NCI-H2227 (cell line): ENCODE measurements at regions not wholly inside any gene's neighbourhood (a gene's known extent, or its start where the extent isn't known, plus 50 kb on each side); places are given as distances from the start of the nearest gene placed in this dataset.

Experiments used
- DNase-seq: peaks from one replicate; lab custom pipeline; 2025; ENCODE audit not compliant: unreplicated experiment; lab: John Stamatoyannopoulos, UW

DNA sequence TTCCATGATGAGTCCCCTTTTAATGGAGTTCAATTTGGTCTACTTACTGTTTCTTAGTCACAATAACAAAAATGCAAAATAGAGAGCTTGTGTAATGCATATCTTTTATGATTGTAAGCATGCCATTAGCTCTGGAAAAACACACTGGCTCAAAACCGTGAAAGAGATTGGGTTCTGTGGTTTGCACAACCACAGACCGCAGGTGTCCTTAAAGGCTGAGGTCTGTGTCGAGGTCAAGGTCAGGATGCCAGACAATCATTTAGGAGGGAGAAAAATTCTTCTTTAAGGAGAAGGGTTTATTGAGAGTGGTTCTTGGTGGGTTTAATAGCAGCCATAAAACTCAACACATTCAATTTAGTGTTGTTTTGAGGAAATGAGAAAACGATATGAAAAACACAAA is 487.2 kb downstream of the GALR1 start:
- no peak for DNase-seq

- no peak for DNase-seq
Observed at GRCh38 chr18:77737405-77737804, 487.8 kb downstream of the GALR1 start.

DNA sequence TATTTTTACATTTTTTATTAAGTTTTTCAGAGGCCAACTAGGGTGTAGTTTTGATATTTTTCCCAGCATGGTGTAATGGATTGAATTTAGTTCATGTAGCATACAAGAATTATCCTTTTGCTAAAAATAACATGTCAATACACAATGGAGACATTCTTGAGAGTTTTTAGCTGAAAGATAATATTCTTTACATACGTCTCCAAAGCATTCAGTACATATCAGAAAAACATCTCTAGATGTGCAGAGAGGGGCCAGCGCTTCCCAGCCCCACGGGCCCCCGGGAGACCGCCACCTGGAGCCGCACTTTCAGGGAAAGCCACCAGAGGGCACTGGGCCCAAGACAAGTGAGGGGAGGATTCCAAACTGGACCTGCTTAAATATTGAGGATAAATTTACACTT is 499.4 kb downstream of the GALR1 start:
- no peak for DNase-seq

DNA sequence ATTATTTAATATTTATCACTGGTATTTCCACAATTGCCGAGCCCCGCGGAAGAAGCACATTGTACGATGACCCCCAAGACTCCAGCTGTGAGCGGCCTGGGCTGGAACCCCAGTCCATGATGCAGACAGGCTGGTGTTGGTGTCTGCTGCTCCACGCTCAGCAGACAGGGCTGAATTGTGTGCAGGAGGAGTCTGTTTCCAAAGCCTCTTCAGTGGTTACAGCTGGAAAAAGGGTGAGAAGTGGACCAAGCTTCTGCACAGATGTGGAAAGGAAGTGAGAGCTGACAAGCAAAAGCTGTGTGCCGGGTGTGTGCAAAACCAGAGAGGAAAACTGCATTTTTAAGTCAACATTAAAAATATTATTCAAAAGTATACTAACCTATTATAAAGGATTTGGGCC is 500.4 kb downstream of the GALR1 start:
- DNase-seq = no peak

DNA sequence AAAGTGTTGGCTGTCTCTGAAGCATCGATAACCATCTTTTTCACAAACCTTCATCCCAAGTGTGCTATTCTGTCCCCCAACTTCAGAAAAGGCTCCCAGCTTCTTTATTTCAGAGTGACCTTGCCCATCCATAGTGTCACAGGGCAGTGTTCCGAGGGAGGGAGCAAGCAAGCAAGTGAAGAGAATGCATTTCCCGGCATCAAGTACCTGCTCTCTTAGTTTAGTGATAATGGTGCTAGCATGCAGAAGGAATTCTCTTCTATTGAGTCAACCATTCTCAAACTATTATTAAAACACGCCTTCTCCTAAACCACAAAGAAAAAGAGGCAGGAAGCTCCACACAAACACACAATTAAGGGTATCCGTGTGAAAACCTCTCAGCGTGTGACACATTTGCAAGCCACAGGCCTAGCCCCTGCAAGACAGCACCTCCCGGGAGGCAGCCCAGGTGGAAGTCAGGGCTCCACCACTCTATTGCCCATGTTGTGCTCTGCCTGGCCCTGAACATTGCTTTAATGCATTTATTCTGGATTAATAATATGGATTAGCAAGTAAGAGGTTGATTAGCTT is 504.9 kb downstream of the GALR1 start:
- DNase-seq = no peak

GRCh38 chr18:77755187-77755586 is 505.5 kb downstream of the GALR1 start:
- DNase-seq = no peak

DNA sequence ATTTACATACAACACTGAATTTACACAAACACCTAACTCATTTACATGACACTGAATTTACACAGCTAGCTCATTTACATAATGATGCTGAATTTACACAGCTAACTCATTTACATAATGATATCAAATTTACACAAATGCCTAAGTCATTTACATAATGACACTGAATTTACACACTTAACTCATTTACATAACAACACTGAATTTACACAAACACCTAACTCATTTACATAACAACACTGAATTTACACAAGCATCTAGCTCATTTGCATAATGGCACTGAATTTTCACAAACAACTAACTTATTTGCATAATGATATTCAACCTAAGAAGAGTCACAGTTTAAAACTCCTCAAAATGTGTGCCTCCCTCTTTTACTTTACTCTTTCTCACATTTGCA is 511.7 kb downstream of the GALR1 start:
- no peak for DNase-seq

- no peak for DNase-seq
Observed at GRCh38 chr18:77762014-77762413, 512.4 kb downstream of the GALR1 start.

- no peak for DNase-seq
Observed at GRCh38 chr18:77762642-77763041, 513.0 kb downstream of the GALR1 start.

DNA sequence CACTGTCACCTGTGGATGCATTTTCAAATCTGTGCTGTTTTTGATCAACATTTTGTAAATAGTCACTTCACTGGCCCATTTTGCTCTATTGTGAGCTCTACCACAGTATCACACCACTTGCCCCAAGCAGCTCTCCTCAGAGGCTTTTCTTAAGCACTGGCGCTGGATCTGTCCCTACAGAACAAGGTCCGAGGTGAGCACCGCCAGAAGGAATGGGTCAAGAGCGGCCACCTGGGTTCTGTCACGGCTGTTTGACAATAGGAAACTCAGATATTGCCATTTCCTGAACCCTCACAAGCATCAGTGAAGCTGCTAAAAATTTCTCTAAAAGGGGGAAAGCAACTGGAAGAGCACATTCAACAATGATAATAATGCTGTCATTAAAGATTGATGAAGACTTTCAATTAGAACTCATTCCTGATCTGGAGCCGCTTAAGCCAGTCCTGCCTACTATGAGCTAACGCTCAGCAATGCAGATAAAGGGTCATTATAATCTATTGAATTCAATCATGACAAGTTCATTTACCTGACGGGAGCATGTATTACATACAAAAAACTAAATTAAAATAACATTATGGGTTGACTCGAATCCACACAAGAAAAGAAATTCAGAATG is 514.0 kb downstream of the GALR1 start:
- no peak for DNase-seq

DNA sequence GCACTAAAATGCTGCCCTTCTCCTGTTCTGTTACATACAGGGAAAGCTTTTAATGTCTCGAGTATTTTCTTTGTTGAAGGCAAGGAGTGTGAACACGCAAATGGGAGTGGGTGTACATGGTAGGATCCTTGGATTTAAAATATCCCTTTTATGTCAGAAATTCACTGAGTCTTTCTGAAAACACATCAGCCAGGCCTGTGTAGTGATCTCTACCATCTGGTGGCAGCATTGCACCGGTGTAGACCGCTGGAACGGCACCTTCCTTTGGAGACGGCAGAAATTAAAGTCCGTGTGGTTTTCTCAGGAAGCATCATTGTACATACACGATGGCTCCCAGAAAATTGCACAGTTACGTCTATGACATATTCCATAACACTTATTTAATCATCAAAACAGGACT is 515.8 kb downstream of the GALR1 start:
- peak; percentile 16 for DNase-seq

DNA sequence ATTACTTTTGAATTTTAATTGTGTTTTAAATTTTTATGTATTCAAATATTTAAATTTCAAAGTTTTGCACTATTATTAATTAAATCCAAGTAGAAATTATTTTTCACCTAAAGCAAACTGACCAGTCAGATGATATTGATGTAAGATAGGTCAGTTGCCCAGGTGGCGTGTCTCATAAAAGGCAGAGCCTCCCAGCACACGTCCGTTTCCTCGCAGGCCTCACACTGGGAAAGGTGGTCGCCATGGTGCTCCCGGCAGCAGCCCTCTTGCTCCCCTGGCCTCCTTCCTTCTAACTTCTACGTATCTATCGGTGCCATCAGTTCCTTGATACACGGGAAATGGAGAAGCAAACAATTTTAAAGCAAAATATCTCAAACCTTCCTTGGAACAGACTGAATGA is 516.8 kb downstream of the GALR1 start:
- no peak for DNase-seq

- DNase-seq = no peak
Observed at GRCh38 chr18:77772177-77772576, 522.5 kb downstream of the GALR1 start.

DNA sequence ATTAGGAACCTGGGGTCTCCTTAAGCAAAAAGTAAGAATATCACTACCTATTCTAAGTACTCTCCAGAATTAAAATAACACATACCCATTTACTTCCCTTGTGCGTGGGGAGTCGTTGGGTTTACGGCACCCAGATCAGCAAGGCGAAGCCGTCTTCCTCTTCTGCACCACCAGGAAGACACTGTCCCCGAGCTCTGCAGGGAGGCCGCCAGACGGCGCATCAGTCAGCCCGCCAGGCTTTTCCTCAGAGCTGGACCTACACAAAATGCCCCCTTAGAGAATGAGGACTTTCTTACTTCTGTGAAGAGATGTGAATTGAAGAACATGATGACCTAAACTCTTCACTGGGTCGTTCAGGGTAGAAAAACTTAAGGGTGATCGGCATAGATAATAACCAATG is 526.5 kb downstream of the GALR1 start:
- no peak for DNase-seq

GRCh38 chr18:77777163-77777562 is 527.5 kb downstream of the GALR1 start:
- DNase-seq = no peak

DNA sequence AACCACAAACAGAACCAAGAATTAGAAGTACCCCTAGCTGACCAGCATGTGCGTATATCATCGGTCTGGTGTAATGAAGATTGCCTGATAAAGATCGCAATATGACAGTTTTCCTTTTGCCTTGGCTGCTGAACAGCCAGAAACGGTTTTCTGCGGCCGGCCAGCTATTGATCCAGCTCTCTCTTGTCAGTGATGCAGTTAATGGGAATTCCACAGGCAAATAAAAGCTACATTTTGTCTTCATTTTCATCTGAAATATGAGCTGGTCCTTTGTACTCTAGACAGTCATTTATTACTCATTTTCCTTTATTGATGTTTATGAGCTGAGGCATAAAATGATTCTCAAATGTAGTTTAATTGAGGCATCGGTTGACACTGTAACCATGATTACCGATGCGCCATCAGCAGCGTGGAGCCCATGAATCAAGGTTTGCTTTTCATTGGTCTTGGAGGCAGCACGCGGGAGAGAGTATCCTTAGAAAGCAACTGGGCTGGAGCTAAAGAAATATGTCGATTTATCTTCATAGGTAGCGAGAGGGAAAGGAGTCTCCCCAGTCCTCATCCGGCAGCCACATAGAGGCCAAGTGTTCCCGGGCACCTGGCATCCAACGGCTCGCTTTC is 535.2 kb downstream of the GALR1 start:
- DNase-seq = no peak

DNA sequence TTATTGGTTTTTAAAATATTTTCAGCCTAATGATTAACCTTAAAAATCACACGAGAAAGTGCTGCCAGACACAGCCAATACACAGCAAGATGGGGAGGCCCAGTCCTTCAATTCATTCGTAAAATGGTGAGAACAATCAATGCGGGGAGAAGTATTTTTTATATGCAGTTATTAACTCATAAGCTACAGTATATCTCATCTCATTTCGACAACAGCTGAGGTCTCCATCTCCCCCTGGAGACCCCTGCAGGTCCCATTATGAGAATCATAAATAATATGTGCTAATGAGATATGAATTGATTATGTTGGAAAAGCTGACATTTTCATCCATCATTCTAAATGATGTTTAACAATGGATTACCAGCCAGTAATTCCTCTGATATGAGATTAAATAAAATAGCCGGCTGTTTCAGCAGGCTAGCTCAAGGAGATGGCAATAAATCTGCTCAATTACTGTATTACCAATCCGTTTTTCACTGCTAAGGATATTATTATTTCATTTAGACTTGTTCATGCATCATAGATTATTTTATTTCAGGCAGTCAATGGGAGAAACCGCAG is 535.8 kb downstream of the GALR1 start:
- DNase-seq = no peak

- no peak for DNase-seq
Observed at GRCh38 chr18:77803024-77803423, 553.4 kb downstream of the GALR1 start.

GRCh38 chr18:77804382-77804781 is 554.7 kb downstream of the GALR1 start:
- DNase-seq = no peak

DNA sequence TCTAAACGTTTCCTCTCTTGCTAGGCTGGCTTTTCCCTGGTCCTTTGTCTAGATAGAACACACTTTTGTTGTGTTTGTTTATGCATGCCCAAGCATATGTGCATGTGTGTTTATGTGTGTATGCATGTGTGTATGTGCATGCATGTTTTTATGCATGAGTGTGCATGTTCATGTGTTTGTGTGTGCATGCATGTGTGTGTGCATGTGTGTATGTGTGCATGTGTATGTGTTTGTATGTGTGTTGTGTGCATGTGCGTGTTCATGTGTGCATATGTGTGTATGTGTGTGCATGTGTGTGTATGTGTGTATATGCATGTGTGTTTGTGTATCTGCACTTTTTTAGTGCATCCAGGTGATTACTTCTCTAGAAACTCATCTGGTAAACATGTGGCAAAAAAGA is 558.0 kb downstream of the GALR1 start:
- DNase-seq = no peak

DNA sequence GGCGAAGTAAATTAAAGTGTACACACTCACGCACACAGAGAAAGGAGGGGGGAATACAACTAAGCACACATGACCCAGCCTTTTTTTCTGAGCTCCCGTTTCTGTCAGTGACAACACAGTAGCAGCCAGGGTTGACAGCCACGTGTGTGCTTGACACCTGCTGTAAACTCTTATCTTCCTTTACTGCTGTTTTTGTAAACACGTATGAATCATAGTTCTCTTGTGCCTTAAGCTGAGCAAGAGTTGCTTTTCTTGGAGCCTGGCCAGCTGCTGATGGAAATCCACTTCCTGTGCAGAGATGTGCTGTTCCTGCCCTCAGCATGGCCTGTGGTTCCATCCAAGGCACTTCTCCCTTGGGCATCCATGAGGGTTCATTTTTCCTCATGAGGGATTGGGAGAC is 561.9 kb downstream of the GALR1 start:
- DNase-seq = no peak

- DNase-seq = no peak
Observed at GRCh38 chr18:77815666-77816338, 566.2 kb downstream of the GALR1 start.
